PFSK-1 (cell line): ENCODE measurements at regions not wholly inside any gene's neighbourhood (a gene's known extent, or its start where the extent isn't known, plus 50 kb on each side); places are given as distances from the start of the nearest gene placed in this dataset.

Source experiments
- FOXP2 ChIP-seq: optimal IDR thresholded peaks from 2 replicates; pipeline ENCODE3; 2011; ENCODE audit warnings: borderline replicate concordance, control low read depth, inconsistent platforms; ENCODE audit not compliant: insufficient read depth; ENCODE audit errors: extremely low read length, extremely low read depth
- POLR2AphosphoS5 ChIP-seq: IDR thresholded peaks from 2 replicates; pipeline ENCODE4 v1.6.1; 2012; ENCODE audit warnings: low read depth, mild to moderate bottlenecking, control low read depth, low read length, moderate library complexity
- REST ChIP-seq, 2 experiments: IDR thresholded peaks; 2 replicates each; pipeline versions ENCODE4 v1.6.1 to v1.8.0; 2011 to 2012; ENCODE audit warnings: low read depth in 2 of 2, low read length in 2 of 2, control low read depth in 1 of 2, inconsistent platforms in 1 of 2, mild to moderate bottlenecking in 1 of 2, moderate library complexity in 1 of 2; ENCODE audit not compliant: insufficient read depth in 1 of 2
- SIN3A ChIP-seq: IDR thresholded peaks from 2 replicates; pipeline ENCODE4 v1.6.1; 2012; ENCODE audit warnings: mild to moderate bottlenecking, low read length, moderate library complexity, borderline replicate concordance; ENCODE audit not compliant: insufficient read depth
- TAF1 ChIP-seq: IDR thresholded peaks from 2 replicates; pipeline ENCODE4 v1.6.1; 2012; ENCODE audit warnings: low read length, control low read depth, borderline replicate concordance; ENCODE audit not compliant: insufficient read depth

- TF ChIP-seq FOXP2 (no peak), SIN3A (no peak), POLR2AphosphoS5 (no peak), REST (IDR thresholded peaks at IDR 0.05; ENCODE audit: insufficient read depth in 1 of 2, low read depth in 2 of 2, low read length in 2 of 2) (no peak), TAF1 (no peak)
Observed at GRCh38 chr1:234709473-234710228, 99.7 kb upstream of the IRF2BP2 start.

GRCh38 chr1:234708700-234709395, 98.9 kb upstream of the IRF2BP2 start:
- no peak for TF ChIP-seq FOXP2

GRCh38 chr1:234707641-234708040, 97.7 kb upstream of the IRF2BP2 start:
- TF ChIP-seq SIN3A (no peak), FOXP2 (no peak), POLR2AphosphoS5 (no peak)

- no peak for TF ChIP-seq POLR2AphosphoS5
- TF ChIP-seq SIN3A: no peak
- no peak for TF ChIP-seq REST (IDR thresholded peaks at IDR 0.05; ENCODE audit: insufficient read depth in 1 of 2, low read depth in 2 of 2, low read length in 2 of 2)
- no peak for TF ChIP-seq TAF1
- TF ChIP-seq FOXP2: no peak
Observed at GRCh38 chr1:234706931-234707330, 97.0 kb upstream of the IRF2BP2 start.

GRCh38 chr1:234706199-234706598, 96.2 kb upstream of the IRF2BP2 start:
- TF ChIP-seq SIN3A (no peak), REST (IDR thresholded peaks at IDR 0.05; ENCODE audit: insufficient read depth in 1 of 2, low read depth in 2 of 2, low read length in 2 of 2) (no peak), FOXP2 (no peak), TAF1 (no peak), POLR2AphosphoS5 (no peak)

GRCh38 chr1:234705615-234706014, 95.6 kb upstream of the IRF2BP2 start:
- TF ChIP-seq TAF1: no peak
- TF ChIP-seq SIN3A: no peak
- TF ChIP-seq FOXP2: no peak
- no peak for TF ChIP-seq POLR2AphosphoS5
- TF ChIP-seq REST (IDR thresholded peaks at IDR 0.05; ENCODE audit: insufficient read depth in 1 of 2, low read depth in 2 of 2, low read length in 2 of 2): no peak
